ENCODE measurements at regions not wholly inside any gene's neighbourhood (a gene's known extent, or its start where the extent isn't known, plus 50 kb on each side); places are given as distances from the start of the nearest gene placed in this dataset.

- no peak overlapping the region for H3K4me3 ChIP-seq (ENCODE audit: low read depth, low read length)
- no peaks in the 10 kb centered on the region for H3K4me1 ChIP-seq
- no peaks in the 10 kb centered on the region for H3K27me3 ChIP-seq (ENCODE audit: control insufficient read depth, insufficient read depth, low read length)
- H3K36me3 ChIP-seq (ENCODE audit: control insufficient read depth, insufficient read depth, low read length): no peaks in the 10 kb centered on the region
- no peaks in the 10 kb centered on the region for H3K9me3 ChIP-seq (ENCODE audit: control insufficient read depth, low read length)
- no peak overlapping the region for H3K27ac ChIP-seq
- H3K9ac ChIP-seq: no peak overlapping the region
- no peak overlapping the region for H2AFZ ChIP-seq
- TF ChIP-seq CTCF (IDR thresholded peaks at IDR 0.05): no peak
- no peaks in the 10 kb centered on the region for H3K79me2 ChIP-seq
- no peak overlapping the region for H3K4me2 ChIP-seq (ENCODE audit: low read length)
Measured at GRCh38 chr2:21580391-21580790, 456.6 kb downstream of the TDRD15 start.

GRCh38 chr2:21585881-21586280, 462.1 kb downstream of the TDRD15 start:
- no peaks in the 10 kb centered on the region for H3K79me2 ChIP-seq
- H3K27ac ChIP-seq: no peak overlapping the region
- H3K36me3 ChIP-seq (ENCODE audit: control insufficient read depth, insufficient read depth, low read length): no peaks in the 10 kb centered on the region
- TF ChIP-seq CTCF (IDR thresholded peaks at IDR 0.05): no peak
- H3K9me3 ChIP-seq (ENCODE audit: control insufficient read depth, low read length): no peaks in the 10 kb centered on the region
- no peaks in the 10 kb centered on the region for H3K27me3 ChIP-seq (ENCODE audit: control insufficient read depth, insufficient read depth, low read length)
- H2AFZ ChIP-seq: no peak overlapping the region
- H3K4me2 ChIP-seq (ENCODE audit: low read length): no peak overlapping the region
- no peaks in the 10 kb centered on the region for H3K4me1 ChIP-seq
- no peak overlapping the region for H3K9ac ChIP-seq
- H3K4me3 ChIP-seq (ENCODE audit: low read depth, low read length): no peak overlapping the region

- Histone ChIP-seq H3K79me2 (no peaks in the 10 kb centered on the region), H3K27ac (no peak overlapping the region), H3K9ac (no peak overlapping the region), H3K4me3 (ENCODE audit: low read depth, low read length) (no peak overlapping the region), H3K36me3 (ENCODE audit: control insufficient read depth, insufficient read depth, low read length) (no peaks in the 10 kb centered on the region), H3K27me3 (ENCODE audit: control insufficient read depth, insufficient read depth, low read length) (no peaks in the 10 kb centered on the region), H3K9me3 (ENCODE audit: control insufficient read depth, low read length) (no peaks in the 10 kb centered on the region), H3K4me1 (no peaks in the 10 kb centered on the region), H2AFZ (no peak overlapping the region), H3K4me2 (ENCODE audit: low read length) (no peak overlapping the region)
- TF ChIP-seq CTCF (IDR thresholded peaks at IDR 0.05): no peak
Measured at GRCh38 chr2:21590026-21590690, 466.4 kb downstream of the TDRD15 start.

GRCh38 chr2:21591926-21592325, 468.2 kb downstream of the TDRD15 start:
- Histone ChIP-seq H3K4me3 (ENCODE audit: low read depth, low read length) (no peak overlapping the region), H3K4me1 (no peaks in the 10 kb centered on the region), H3K9ac (no peak overlapping the region), H3K27me3 (ENCODE audit: control insufficient read depth, insufficient read depth, low read length) (no peaks in the 10 kb centered on the region), H3K4me2 (ENCODE audit: low read length) (no peak overlapping the region), H2AFZ (no peak overlapping the region), H3K27ac (no peak overlapping the region), H3K79me2 (no peaks in the 10 kb centered on the region), H3K36me3 (ENCODE audit: control insufficient read depth, insufficient read depth, low read length) (no peaks in the 10 kb centered on the region), H3K9me3 (ENCODE audit: control insufficient read depth, low read length) (no peaks in the 10 kb centered on the region)
- TF ChIP-seq CTCF (IDR thresholded peaks at IDR 0.05): no peak

- Histone ChIP-seq H3K36me3 (ENCODE audit: control insufficient read depth, insufficient read depth, low read length) (no peaks in the 10 kb centered on the region), H3K4me2 (ENCODE audit: low read length) (no peak overlapping the region), H3K4me1 (no peaks in the 10 kb centered on the region), H3K27me3 (ENCODE audit: control insufficient read depth, insufficient read depth, low read length) (no peaks in the 10 kb centered on the region), H3K4me3 (ENCODE audit: low read depth, low read length) (no peak overlapping the region), H3K9ac (no peak overlapping the region), H2AFZ (no peak overlapping the region), H3K27ac (no peak overlapping the region), H3K9me3 (ENCODE audit: control insufficient read depth, low read length) (no peaks in the 10 kb centered on the region), H3K79me2 (no peaks in the 10 kb centered on the region)
- no peak for TF ChIP-seq CTCF (IDR thresholded peaks at IDR 0.05)
Measured at GRCh38 chr2:21599417-21599816, 475.6 kb downstream of the TDRD15 start.

Data from parathyroid adenoma (tissue), 2 donors.